ENCODE measurements at regions not wholly inside any gene's neighbourhood (a gene's known extent, or its start where the extent isn't known, plus 50 kb on each side); places are given as distances from the start of the nearest gene placed in this dataset.

- no peak for DNase-seq
These were observed 72.2 kb upstream of the DLX6 start for GRCh38 chr7:96933067-96933645.

GRCh38 chr7:96936621-96937020 lies 68.7 kb upstream of the DLX6 start:
- no peak for DNase-seq

GRCh38 chr7:96942112-96942511 lies 63.2 kb upstream of the DLX6 start:
- no peak for DNase-seq

GRCh38 chr7:96949766-96950165 lies 55.6 kb upstream of the DLX6 start:
- DNase-seq = peak; percentile 65

DNA sequence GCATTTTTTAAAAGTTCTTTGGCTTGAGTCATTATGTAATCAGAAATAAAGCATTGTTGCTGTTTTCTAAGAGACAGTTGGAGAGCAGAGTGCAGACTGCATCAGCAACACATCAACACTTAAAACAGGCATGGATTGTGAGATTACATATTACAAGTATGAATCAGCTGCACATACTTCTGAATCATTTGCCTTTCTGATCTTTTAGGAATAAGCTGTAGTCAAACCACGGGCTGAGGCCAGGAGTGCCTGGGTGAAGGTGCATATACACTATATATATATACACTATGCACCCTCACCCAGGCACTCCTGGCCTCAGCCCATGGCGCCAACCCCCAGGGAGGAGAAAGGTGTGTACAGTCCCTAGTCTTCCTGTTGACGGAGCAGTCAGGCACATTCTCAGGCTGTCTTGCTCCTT lies 52.4 kb upstream of the DLX6 start:
- no peak for DNase-seq

- no peak for DNase-seq
These were observed 51.5 kb upstream of the DLX6 start for GRCh38 chr7:96953676-96954513.

Data from left hindlimb (tissue), 1 donor.